ENCODE measurements at regions not wholly inside any gene's neighbourhood (a gene's known extent, or its start where the extent isn't known, plus 50 kb on each side); places are given as distances from the start of the nearest gene placed in this dataset.

DNA sequence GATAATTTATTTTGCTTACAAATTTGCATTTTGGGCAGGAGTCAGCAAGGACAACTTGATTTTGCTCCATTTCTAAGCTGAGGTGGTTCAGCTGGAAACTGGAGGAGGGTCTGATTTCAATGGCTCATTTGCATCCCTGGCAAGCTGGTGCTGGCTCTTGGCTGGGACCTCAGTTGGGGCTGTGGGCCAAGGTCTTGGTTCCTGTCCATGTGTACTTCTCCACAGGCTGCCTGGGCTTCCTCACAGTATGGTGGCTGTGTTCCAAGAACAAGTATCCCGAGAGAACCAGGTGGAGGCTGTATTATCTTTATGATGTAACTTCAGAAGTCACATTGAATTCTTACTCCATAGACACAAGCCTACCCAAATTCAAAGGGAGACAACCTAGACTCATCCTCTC lies 77.0 kb upstream of the STX18 start:
- H3K4me3 Mint-ChIP-seq (ENCODE audit: low read depth, unreplicated experiment): no peak overlapping the region
- H3K36me3 Mint-ChIP-seq (ENCODE audit: insufficient read depth, unreplicated experiment): no peaks in the 10 kb centered on the region
- intact Hi-C loops (cut with micrococcal nuclease; ENCODE audit: unreplicated experiment): no loop called here
- no TSS peak for BruUV-seq (replicated peaks)
- H3K9me3 Mint-ChIP-seq (ENCODE audit: low read depth, unreplicated experiment): no peaks in the 10 kb centered on the region
- H3K27me3 Mint-ChIP-seq (ENCODE audit: unreplicated experiment): no peaks in the 10 kb centered on the region
- no peaks in the 10 kb centered on the region for H3K4me1 Mint-ChIP-seq (ENCODE audit: low read depth, unreplicated experiment)
- H3K27ac Mint-ChIP-seq (ENCODE audit: unreplicated experiment): no peak overlapping the region
- CTCF ChIA-PET: no interaction called here
- no peak for DNase-seq
- TF ChIP-seq, protein P1, sequence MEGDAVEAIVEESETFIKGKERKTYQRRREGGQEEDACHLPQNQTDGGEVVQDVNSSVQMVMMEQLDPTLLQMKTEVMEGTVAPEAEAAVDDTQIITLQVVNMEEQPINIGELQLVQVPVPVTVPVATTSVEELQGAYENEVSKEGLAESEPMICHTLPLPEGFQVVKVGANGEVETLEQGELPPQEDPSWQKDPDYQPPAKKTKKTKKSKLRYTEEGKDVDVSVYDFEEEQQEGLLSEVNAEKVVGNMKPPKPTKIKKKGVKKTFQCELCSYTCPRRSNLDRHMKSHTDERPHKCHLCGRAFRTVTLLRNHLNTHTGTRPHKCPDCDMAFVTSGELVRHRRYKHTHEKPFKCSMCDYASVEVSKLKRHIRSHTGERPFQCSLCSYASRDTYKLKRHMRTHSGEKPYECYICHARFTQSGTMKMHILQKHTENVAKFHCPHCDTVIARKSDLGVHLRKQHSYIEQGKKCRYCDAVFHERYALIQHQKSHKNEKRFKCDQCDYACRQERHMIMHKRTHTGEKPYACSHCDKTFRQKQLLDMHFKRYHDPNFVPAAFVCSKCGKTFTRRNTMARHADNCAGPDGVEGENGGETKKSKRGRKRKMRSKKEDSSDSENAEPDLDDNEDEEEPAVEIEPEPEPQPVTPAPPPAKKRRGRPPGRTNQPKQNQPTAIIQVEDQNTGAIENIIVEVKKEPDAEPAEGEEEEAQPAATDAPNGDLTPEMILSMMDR (IDR thresholded peaks at IDR 0.05; ENCODE audit: unreplicated experiment): no peak

GRCh38 chr4:4614925-4615678 lies 73.3 kb upstream of the STX18 start:
- Mint-ChIP-seq H3K36me3 (ENCODE audit: insufficient read depth, unreplicated experiment) (no peaks in the 10 kb centered on the region), H3K9me3 (ENCODE audit: low read depth, unreplicated experiment) (no peaks in the 10 kb centered on the region), H3K4me3 (ENCODE audit: low read depth, unreplicated experiment) (no peak overlapping the region), H3K27me3 (ENCODE audit: unreplicated experiment) (no peaks in the 10 kb centered on the region), H3K27ac (ENCODE audit: unreplicated experiment) (no peak overlapping the region), H3K4me1 (ENCODE audit: low read depth, unreplicated experiment) (no peaks in the 10 kb centered on the region)
- DNase-seq: no peak
- intact Hi-C loops (cut with micrococcal nuclease; ENCODE audit: unreplicated experiment): no loop called here
- TF ChIP-seq, protein P1 (IDR thresholded peaks at IDR 0.05; ENCODE audit: unreplicated experiment): no peak
- BruUV-seq (replicated peaks): no TSS peak
- CTCF ChIA-PET: no interaction called here

DNA sequence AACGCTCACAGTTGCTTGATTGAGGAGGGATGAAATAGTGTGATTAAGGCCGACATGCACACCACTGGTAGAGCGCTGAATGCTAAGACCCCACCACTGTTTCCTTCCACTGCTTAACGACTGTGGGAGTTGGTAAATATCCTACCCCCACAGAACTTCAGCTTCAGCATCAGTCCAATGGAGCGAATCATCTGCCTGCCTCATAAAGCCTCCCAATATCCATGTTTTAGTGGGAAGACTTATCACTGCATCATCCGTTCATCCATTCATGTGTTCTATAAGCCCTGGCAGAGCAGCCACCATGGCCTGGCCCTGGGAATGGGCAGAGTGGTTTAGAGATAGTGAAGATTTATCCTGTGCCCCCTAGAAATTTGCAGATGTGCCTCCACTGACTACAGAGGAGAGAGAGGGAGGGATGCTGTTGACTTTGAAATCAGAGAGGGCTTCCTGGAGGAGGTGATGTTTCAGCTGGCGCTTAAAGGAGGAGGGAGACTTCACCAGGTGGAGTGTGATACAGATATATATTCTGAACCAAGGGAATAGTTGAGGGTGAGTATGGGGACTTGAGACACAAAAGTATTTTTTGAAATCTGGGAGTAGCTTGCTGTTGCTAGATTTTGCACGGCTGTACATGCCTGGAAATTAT lies 71.9 kb upstream of the STX18 start:
- intact Hi-C loops (cut with micrococcal nuclease; ENCODE audit: unreplicated experiment): no loop called here
- TF ChIP-seq, protein P1 (IDR thresholded peaks at IDR 0.05; ENCODE audit: unreplicated experiment): no peak
- H3K27ac Mint-ChIP-seq (ENCODE audit: unreplicated experiment): no peak overlapping the region

GRCh38 chr4:4613126-4613465 lies 71.2 kb upstream of the STX18 start:
- Mint-ChIP-seq H3K9me3 (ENCODE audit: low read depth, unreplicated experiment) (peaks cover 1% of the 10 kb centered on the region), H3K27ac (ENCODE audit: unreplicated experiment) (no peak overlapping the region), H3K4me3 (ENCODE audit: low read depth, unreplicated experiment) (no peak overlapping the region), H3K36me3 (ENCODE audit: insufficient read depth, unreplicated experiment) (no peaks in the 10 kb centered on the region), H3K4me1 (ENCODE audit: low read depth, unreplicated experiment) (no peaks in the 10 kb centered on the region), H3K27me3 (ENCODE audit: unreplicated experiment) (no peaks in the 10 kb centered on the region)
- DNase-seq: no peak
- BruUV-seq (replicated peaks): no TSS peak
- TF ChIP-seq, protein P1 (IDR thresholded peaks at IDR 0.05; ENCODE audit: unreplicated experiment): no peak
- intact Hi-C loops (cut with micrococcal nuclease; ENCODE audit: unreplicated experiment): no loop called here
- CTCF ChIA-PET: no interaction called here

More for the DNA sequence above, 71.9 kb upstream of the STX18 start:
- Mint-ChIP-seq H3K4me1 (ENCODE audit: low read depth, unreplicated experiment) (no peaks in the 10 kb centered on the region), H3K27me3 (ENCODE audit: unreplicated experiment) (no peaks in the 10 kb centered on the region), H3K4me3 (ENCODE audit: low read depth, unreplicated experiment) (no peak overlapping the region), H3K9me3 (ENCODE audit: low read depth, unreplicated experiment) (no peaks in the 10 kb centered on the region), H3K36me3 (ENCODE audit: insufficient read depth, unreplicated experiment) (no peaks in the 10 kb centered on the region)
- DNase-seq: no peak
- BruUV-seq (replicated peaks): no TSS peak
- CTCF ChIA-PET: no interaction called here
